Spleen (tissue), 11 donors: ENCODE measurements at regions not wholly inside any gene's neighbourhood (a gene's known extent, or its start where the extent isn't known, plus 50 kb on each side); places are given as distances from the start of the nearest gene placed in this dataset.

Experiments
- DNase-seq: peaks from one replicate; pipeline ENCODE4 v3.0.0-alpha.2; 2020
- H3K27ac ChIP-seq, 8 donors: fragments of 200-600 bp; sonication (generic) in 7 of 8; 1 replicate in 4 of 8; 2 replicates in 4 of 8; pipeline versions ENCODE4 v1.5.0 to v1.8.0; 2016 to 2021; ENCODE audit warnings: inconsistent platforms in 4 of 8, mild to moderate bottlenecking in 4 of 8, moderate library complexity in 1 of 8
- H3K27me3 ChIP-seq, 7 donors: fragments of 200-600 bp; sonication (generic) in 6 of 7; replicated peaks in 1 of 7; 1 replicate in 4 of 7; 2 replicates in 3 of 7; pipeline versions ENCODE4 v1.5.0 to v1.8.0; 2016 to 2021; ENCODE audit warnings: inconsistent platforms in 3 of 7, mild to moderate bottlenecking in 1 of 7
- H3K36me3 ChIP-seq, 6 donors: fragments of 200-600 bp; sonication (generic) in 5 of 6; 1 replicate in 4 of 6; 2 replicates in 2 of 6; pipeline versions ENCODE4 v1.5.0 to v1.8.0; 2016 to 2021; ENCODE audit warnings: inconsistent platforms in 2 of 6
- H3K4me1 ChIP-seq, 6 donors: fragments of 200-600 bp; sonication (generic) in 5 of 6; 1 replicate in 3 of 6; 2 replicates in 3 of 6; pipeline versions ENCODE4 v1.5.0 to v1.8.0; 2016 to 2021; ENCODE audit warnings: inconsistent platforms in 3 of 6
- H3K4me3 ChIP-seq, 8 donors: fragments of 200-600 bp; sonication (generic) in 7 of 8; 1 replicate in 4 of 8; 2 replicates in 4 of 8; pipeline versions ENCODE4 v1.5.0 to v1.8.0; 2016 to 2021; ENCODE audit warnings: inconsistent platforms in 4 of 8, mild to moderate bottlenecking in 4 of 8, moderate library complexity in 2 of 8
- H3K9me3 ChIP-seq, 8 donors: fragments of 200-600 bp; sonication (generic) in 7 of 8; 1 replicate in 4 of 8; 2 replicates in 4 of 8; pipeline versions ENCODE4 v1.5.0 to v1.8.0; 2016 to 2021; ENCODE audit warnings: inconsistent platforms in 4 of 8
- CTCF ChIP-seq, 11 experiments: fragments of 200-600 bp in 7 of 11; fragments of 450-650 bp in 4 of 11; sonication (generic) in 4 of 11; IDR thresholded peaks in 8 of 11; conservative IDR thresholded peaks in 3 of 11; 1 replicate in 7 of 11; 2 replicates in 4 of 11; pipeline versions ENCODE4 v1.4.0 to v1.8.0; 2016 to 2021; ENCODE audit warnings: antibody characterized with exemption in 11 of 11, inconsistent platforms in 4 of 11, mild to moderate bottlenecking in 1 of 11
- POLR2A ChIP-seq, 3 donors: fragments of 450-650 bp; IDR thresholded peaks; one replicate each; pipeline ENCODE4 v1.5.1; 2017; ENCODE audit warnings: antibody characterized with exemption in 3 of 3, mild to moderate bottlenecking in 1 of 3
- POLR2AphosphoS5 ChIP-seq, 3 donors: sonication (generic); formaldehyde crosslinking; IDR thresholded peaks; one replicate each; pipeline ENCODE4 v1.5.1; 2017; ENCODE audit warnings: antibody characterized with exemption in 3 of 3
- WGBS, 5 donors: extraction: QIAGEN DNeasy Blood & Tissue Kit in 3 of 5; methylation state at CpG; one replicate each; pipeline versions ENCODE4 v1.1.5 to v1.1.7; 2013 to 2018; 5-methylcytosine and 5-hydroxymethylcytosine counted together
- intact Hi-C: fragments of 100-400 bp; cut with DNase I; formaldehyde crosslinking; loops from one replicate; pipeline ENCODE4 v1.15.0; 2023; ENCODE audit warnings: low total_unique reads
- donor health status: healthy with polysubstance abuse.
- donor health status: DM: no; HTN: no; CAD: no; lungs with moderate emphysema.
- donor health status: DM: no; HTN: no; CAD: no.
- donor health status: Bipolar disorder and iron deficiency.
- donor health status: healthy.
- donor health status: DM: no; HTN: no; CAD: no.
- donor health status: DM: yes; HTN: yes; CAD: no.

- H3K4me1 ChIP-seq: no peaks in the 10 kb centered on the region
- no peak overlapping the region for H3K4me3 ChIP-seq
- no peaks in the 10 kb centered on the region for H3K27me3 ChIP-seq
- intact Hi-C loops: no loop called here
- no peak overlapping the region for H3K27ac ChIP-seq
- no peak for TF ChIP-seq CTCF (IDR thresholded peaks at IDR 0.05 in 8 of 11, conservative IDR thresholded peaks at IDR 0.05 in 3 of 11)
- no peak for TF ChIP-seq POLR2AphosphoS5 (IDR thresholded peaks at IDR 0.05)
- no peak for TF ChIP-seq POLR2A (IDR thresholded peaks at IDR 0.05)
- H3K9me3 ChIP-seq: no peaks in the 10 kb centered on the region
- DNase-seq: no peak
- H3K36me3 ChIP-seq: no peaks in the 10 kb centered on the region
Observed at GRCh38 chr4:111040904-111041303, 418.0 kb upstream of the PITX2 start.

DNA sequence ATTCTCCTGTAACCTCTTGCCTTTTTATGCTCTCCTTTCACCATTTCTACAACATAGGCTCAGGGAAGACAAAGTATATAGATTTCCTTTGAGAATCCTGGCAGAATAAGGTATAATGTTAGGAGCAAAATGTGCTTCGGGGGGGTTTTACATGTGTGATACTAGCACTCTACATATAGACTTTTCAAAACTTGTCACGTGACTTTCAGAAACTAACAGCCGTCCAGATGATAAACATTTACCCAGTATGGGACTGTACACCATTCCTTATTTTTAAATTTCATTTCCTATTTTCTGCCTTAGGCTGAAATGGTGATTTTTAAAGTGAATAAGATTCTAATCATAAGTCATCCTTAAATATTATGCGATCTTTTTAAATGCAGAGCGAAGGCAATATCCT, 420.4 kb upstream of the PITX2 start:
- Histone ChIP-seq H3K27ac (no peak overlapping the region), H3K9me3 (peaks cover 0 to 4% (median 0%) of the 10 kb centered on the region in 8 donors), H3K27me3 (no peaks in the 10 kb centered on the region), H3K36me3 (no peaks in the 10 kb centered on the region), H3K4me1 (no peaks in the 10 kb centered on the region), H3K4me3 (no peak overlapping the region)
- intact Hi-C loops: no loop called here
- TF ChIP-seq POLR2AphosphoS5 (IDR thresholded peaks at IDR 0.05) (no peak), POLR2A (IDR thresholded peaks at IDR 0.05) (no peak), CTCF (IDR thresholded peaks at IDR 0.05 in 8 of 11, conservative IDR thresholded peaks at IDR 0.05 in 3 of 11) (no peak)
- 84 to 91% (median 85%) methylated on average over 5 of the region's 5 CpGs for WGBS, 5 donors
- no peak for DNase-seq

GRCh38 chr4:111045992-111046391, 423.1 kb upstream of the PITX2 start:
- Histone ChIP-seq H3K27me3 (no peaks in the 10 kb centered on the region), H3K9me3 (peaks cover 0 to 22% (median 4%) of the 10 kb centered on the region in 8 donors), H3K36me3 (no peaks in the 10 kb centered on the region), H3K4me3 (no peak overlapping the region), H3K4me1 (no peaks in the 10 kb centered on the region), H3K27ac (no peak overlapping the region)
- TF ChIP-seq CTCF (IDR thresholded peaks at IDR 0.05 in 8 of 11, conservative IDR thresholded peaks at IDR 0.05 in 3 of 11): no peak
- no peak for TF ChIP-seq POLR2A (IDR thresholded peaks at IDR 0.05)
- no peak for TF ChIP-seq POLR2AphosphoS5 (IDR thresholded peaks at IDR 0.05)
- DNase-seq: no peak
- intact Hi-C loops: no loop called here
- 80 to 89% (median 81%) methylated on average over 2 of the region's 2 CpGs for WGBS, 5 donors

DNA sequence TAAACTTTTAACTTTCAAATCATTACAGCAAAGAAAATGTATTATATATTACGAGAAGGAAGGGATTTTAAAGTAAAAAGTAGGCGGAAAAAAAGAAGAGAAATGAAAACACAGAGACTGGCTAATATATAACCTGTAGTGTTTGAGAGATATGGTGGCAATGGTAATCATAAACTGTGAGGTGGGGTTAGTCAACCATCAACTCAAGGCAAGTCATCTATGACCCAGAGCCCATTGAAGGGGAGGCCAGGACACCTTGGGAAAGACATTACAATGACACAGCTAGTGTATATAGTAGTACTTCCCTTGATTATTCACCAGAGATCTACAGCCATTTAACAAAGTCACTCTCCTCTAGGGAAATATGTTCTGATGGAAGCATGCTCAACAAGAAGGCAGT, 423.9 kb upstream of the PITX2 start:
- Histone ChIP-seq H3K36me3 (no peaks in the 10 kb centered on the region), H3K4me1 (no peaks in the 10 kb centered on the region), H3K4me3 (no peak overlapping the region), H3K27me3 (no peaks in the 10 kb centered on the region), H3K9me3 (peaks cover 0 to 30% (median 11%) of the 10 kb centered on the region in 8 donors), H3K27ac (no peak overlapping the region)
- DNase-seq: no peak
- 72 to 83% (median 78%) methylated on average over 2 of the region's 2 CpGs for WGBS, 5 donors
- intact Hi-C loops: no loop called here
- TF ChIP-seq POLR2A (IDR thresholded peaks at IDR 0.05): no peak
- no peak for TF ChIP-seq CTCF (IDR thresholded peaks at IDR 0.05 in 8 of 11, conservative IDR thresholded peaks at IDR 0.05 in 3 of 11)
- TF ChIP-seq POLR2AphosphoS5 (IDR thresholded peaks at IDR 0.05): no peak
